HEK293T (cell line): ENCODE measurements at regions not wholly inside any gene's neighbourhood (a gene's known extent, or its start where the extent isn't known, plus 50 kb on each side); places are given as distances from the start of the nearest gene placed in this dataset.
"Not testable (repeated sequence)": the region's sequence is repeated elsewhere in the genome, so short reads cannot be mapped to it uniquely, and the experiment has no call there.

ENCODE experiments used
- BHLHE40 ChIP-seq: fragments of 450-650 bp; IDR thresholded peaks from 2 replicates; pipeline ENCODE4 v1.6.1; 2016; ENCODE audit warnings: mild to moderate bottlenecking, moderate library complexity, borderline replicate concordance
- ELF4 ChIP-seq: fragments of 450-650 bp; IDR thresholded peaks from 2 replicates; pipeline ENCODE4 v1.6.1; 2017; ENCODE audit warnings: antibody characterized with exemption
- FOXA1 ChIP-seq: fragments of 450-650 bp; IDR thresholded peaks from 2 replicates; pipeline ENCODE4 v1.6.1; 2016; ENCODE audit warnings: mild to moderate bottlenecking
- FOXK2 ChIP-seq: fragments of 450-650 bp; IDR thresholded peaks from 2 replicates; pipeline ENCODE4 v1.6.1; 2016; ENCODE audit warnings: mild to moderate bottlenecking
- FOXM1 ChIP-seq: fragments of 450-650 bp; IDR thresholded peaks from 2 replicates; pipeline ENCODE4 v1.6.1; 2017; ENCODE audit warnings: mild to moderate bottlenecking, borderline replicate concordance
- HDGF ChIP-seq: fragments of 450-650 bp; IDR thresholded peaks from 2 replicates; pipeline ENCODE4 v1.6.1; 2017; ENCODE audit warnings: antibody characterized with exemption, borderline replicate concordance
- L3MBTL2 ChIP-seq: fragments of 450-650 bp; conservative IDR thresholded peaks from 2 replicates; pipeline ENCODE4 v1.6.1; 2016; ENCODE audit warnings: mild to moderate bottlenecking
- LEF1 ChIP-seq: fragments of 450-650 bp; IDR thresholded peaks from 2 replicates; pipeline ENCODE4 v1.6.1; 2017; ENCODE audit warnings: mild to moderate bottlenecking, borderline replicate concordance
- NFRKB ChIP-seq: fragments of 450-650 bp; IDR thresholded peaks from 2 replicates; pipeline ENCODE4 v1.6.1; 2016; ENCODE audit warnings: mild to moderate bottlenecking, moderate library complexity
- SP1 ChIP-seq: fragments of 450-650 bp; IDR thresholded peaks from 2 replicates; pipeline ENCODE4 v1.6.1; 2017
- SUZ12 ChIP-seq: fragments of 450-650 bp; IDR thresholded peaks from 2 replicates; pipeline ENCODE4 v1.6.1; 2016; ENCODE audit warnings: mild to moderate bottlenecking
- TARDBP ChIP-seq: fragments of 450-650 bp; IDR thresholded peaks from 2 replicates; pipeline ENCODE4 v1.6.1; 2016
- ZNF384 ChIP-seq: fragments of 450-650 bp; IDR thresholded peaks from 2 replicates; pipeline ENCODE4 v1.6.1; 2016

DNA sequence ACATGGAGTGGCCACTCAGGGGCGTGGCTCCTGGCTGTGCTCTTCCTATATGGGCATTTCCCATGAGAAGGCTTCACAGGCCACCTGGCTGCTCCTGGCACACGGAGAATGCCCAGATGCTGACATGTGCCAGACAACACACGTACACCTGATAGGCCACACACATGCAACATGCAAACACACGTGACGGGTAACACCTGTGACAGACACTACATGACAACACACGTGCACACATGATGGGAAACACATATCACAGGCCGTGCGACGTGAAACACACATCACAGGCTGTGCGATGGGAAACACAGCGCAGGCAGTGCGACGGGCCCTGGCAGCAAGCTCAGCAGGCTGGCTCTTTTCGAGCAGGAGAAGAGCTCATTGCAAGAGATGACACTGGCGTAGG lies 94.3 kb upstream of the HMX1 start:
- TF ChIP-seq SP1, NFRKB, L3MBTL2, FOXM1, ELF4, TARDBP, BHLHE40, LEF1, FOXA1, HDGF, SUZ12, ZNF384, FOXK2: not testable (repeated sequence)
